GM19467 (cell line): ENCODE measurements at regions not wholly inside any gene's neighbourhood (a gene's known extent, or its start where the extent isn't known, plus 50 kb on each side); places are given as distances from the start of the nearest gene placed in this dataset.
"Not testable (repeated sequence)": the region's sequence is repeated elsewhere in the genome, so short reads cannot be mapped to it uniquely, and the experiment has no call there.

ENCODE experiments used
- ATAC-seq: cut with Tn5 transposase; IDR thresholded peaks from one replicate; pipeline ENCODE4 v1.9.1; 2021; ENCODE audit warnings: mild to moderate bottlenecking, moderate library complexity; ENCODE audit not compliant: unreplicated experiment

DNA sequence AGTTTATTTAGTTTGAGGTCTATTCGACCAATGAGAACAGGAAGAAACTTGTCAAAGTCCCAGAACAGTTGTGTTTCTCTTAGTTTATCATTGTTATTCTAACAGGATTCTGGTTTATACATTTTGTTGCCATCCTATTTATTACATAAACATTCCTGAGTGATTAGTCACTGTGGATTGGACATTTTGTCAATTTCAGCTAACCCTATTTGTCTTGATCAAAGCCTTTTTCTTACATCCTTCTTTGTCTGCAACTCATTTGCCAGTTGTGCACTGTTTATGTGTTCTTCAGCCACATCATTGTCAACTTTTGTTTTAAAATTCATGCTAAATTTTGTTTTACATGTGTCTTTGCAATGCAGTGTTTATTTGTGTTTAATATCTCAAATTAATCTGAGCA is 886.0 kb upstream of the SLC10A2 start:
- no peak for ATAC-seq

DNA sequence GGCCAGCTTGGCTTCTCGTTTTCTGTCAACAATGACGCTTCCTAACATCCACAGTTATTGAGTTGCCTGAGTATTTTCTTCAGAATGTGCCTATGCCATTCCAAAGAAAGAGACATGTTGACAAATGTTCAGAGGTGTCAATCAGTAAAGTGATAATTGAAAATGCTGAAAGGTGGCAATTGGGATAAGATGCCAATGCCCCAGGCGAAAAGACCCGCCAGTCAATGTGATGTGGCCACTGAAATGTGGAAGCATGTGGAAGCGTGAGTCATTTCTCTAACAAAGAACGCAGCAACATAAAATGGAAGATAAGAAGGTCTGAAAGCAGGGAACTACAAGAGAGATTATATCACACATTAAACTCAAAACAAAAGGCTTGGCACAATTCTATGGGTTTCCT is 882.2 kb upstream of the SLC10A2 start:
- ATAC-seq, result no peak

DNA sequence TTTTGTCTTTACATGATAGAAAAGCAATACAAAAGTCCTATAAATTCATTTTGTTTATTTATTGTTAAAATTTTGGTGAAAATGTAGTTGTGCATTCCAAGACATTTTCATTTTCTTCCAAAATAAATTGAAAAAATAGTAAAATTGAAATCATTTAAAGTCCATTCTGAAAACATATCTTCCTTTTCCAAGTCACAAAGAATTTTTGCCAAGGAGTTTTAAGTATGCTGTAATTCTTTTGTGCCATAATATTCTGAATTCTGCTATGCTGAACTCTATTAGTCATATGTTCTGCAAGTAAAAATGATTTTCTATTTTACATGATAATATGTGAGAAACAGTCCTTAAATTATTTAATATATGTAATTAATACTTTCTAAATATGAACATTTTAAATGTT is 879.6 kb upstream of the SLC10A2 start:
- ATAC-seq, result no peak

DNA sequence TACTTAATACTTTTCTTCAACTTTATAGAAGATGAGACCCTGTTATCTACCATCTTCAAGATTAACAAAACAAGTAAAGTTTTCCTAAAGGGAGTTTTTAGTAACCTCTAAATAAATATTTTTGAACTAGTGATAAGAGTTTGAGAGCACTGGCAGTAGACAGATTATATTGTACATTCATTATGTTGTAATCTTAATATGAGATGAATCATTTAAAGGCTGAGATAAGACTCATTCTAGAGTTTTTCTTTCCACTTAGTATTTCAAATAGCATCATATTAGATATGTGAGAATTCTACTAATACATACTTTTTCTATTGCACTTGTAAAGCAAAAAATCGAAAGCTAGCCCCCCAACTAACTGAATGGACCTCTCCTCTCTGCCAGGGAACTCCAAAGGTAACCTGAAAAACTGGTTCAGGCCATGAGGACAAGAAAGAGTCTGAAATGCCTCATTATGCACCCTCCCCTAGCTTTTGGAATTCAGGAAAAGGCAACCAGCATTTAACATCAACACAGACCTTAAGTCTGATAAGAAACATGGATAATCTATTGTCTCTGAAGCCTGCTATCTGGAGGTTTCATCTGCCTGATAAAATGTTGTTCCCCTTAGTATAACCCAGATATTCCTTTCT is 875.4 kb upstream of the SLC10A2 start:
- ATAC-seq, result no peak

DNA sequence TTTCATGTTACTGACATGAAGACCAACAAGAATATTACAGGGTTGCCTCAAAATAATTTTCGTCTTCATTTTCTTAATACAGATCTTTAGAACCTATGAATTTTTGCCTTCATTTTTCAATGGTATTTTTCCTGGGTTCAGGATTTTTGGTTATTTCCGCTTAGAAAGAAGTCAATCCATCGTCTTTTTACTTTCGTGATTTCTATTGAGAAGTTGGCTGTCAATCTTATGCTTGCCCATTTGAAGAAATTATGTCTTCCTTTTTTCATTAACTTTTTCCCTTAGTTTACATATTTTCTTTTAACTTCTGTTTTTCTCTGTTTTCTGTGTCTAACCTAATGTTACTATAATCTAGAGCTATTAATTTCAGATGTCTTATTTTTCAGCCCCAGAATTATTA is 868.9 kb upstream of the SLC10A2 start:
- ATAC-seq, result no peak

DNA sequence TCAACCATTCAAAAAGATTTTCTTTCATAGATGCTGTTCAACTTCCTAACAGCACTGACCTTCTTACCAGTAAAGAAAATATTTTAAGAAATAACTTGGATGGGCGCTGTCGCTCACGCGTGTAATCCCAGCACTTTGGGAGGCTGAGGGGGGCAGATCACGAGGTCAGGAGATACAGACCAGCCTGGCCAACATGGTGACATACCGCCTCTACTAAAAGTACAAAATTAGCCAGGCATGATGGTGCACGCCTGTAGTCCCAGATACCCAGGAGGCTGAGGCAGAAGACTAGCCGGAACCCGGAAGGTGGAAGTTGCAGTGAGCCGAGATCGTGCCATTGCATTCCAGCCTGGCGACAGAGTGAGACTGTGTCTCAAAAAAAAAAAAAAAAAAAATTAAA is 865.7 kb upstream of the SLC10A2 start:
- ATAC-seq, result no peak

DNA sequence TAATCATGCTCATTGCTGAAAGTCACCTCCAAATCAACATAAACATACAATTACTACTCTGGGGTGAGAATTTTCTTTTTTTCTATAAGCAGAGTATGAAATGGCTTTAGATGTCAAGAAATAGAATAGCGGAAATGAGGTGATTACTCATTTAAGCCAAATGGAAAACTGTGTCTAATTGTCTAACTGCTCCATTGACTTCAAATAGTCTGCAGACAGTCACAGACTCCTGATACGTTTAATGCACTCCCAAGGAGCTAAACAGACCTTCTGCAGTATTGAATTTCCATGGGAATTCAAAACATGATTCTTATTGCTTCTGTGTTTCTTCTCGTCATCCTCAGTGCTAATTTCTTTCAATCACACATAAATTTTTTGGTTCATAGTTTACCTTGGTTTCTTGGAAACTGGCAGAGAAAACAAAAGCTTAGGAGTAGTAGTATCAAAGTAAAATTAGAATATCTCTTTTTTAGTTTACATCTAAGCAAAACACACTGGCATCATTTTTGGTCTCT is 865.2 kb upstream of the SLC10A2 start:
- no peak for ATAC-seq

DNA sequence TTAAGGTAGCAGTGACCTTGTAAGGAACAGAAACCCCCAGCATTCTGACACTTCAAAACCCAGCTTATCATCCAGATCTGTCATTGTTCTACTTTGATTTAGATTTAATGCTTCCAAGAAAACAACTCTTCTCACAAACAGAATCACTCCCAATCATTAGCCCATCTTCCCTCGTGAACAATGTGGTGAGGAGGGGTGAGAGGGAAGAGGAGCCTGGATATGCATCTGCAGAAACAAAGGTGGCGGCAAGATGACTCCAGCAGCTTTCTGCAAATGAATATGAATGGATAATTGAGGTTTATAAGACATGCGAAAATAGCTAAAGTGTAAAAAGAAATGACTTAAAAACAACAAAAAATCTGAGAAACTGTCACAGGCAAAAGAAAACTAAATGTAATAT is 859.9 kb upstream of the SLC10A2 start:
- ATAC-seq, result no peak

DNA sequence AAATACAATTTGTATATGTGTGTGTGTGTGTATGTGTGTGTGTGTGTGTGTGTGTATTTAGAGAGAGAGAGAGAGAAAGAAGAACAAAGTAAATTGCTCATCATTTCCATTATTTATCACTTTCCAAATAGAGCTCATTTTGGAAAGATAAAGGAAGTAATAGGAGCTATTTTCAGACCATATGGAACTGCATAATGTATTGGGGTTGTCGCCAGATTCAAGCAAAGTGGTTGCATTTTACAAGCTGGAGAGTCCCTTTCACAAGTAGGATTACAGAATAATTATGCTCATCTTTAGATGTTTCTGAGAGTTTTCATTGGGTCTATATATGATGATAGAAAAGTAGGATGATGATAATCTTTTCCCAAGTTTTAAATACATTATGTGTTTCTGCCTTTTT is 842.7 kb upstream of the SLC10A2 start:
- ATAC-seq, result no peak

GRCh38 chr13:103908274-103908673 is 842.1 kb upstream of the SLC10A2 start:
- ATAC-seq, result no peak

DNA sequence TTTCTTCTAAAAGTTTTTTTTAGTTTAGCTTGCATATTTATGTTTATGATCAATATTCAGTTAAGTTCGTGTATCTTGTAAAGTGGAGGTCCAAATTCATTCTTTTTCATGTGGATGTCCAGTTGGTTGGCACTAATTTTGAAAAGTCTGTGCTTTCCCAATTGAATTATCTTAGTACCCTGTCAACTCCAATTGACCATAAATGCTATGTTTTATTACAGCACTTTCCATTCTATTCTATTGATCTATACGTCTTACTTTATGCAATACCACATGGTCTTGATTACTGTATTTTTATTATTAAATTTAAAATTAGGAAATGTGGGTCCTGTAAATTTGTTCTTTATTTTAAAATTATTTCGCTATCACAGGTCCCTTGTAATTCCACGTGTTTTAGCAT is 837.6 kb upstream of the SLC10A2 start:
- ATAC-seq, result no peak

- no peak for ATAC-seq
These were observed 832.3 kb upstream of the SLC10A2 start for GRCh38 chr13:103898481-103898880.

DNA sequence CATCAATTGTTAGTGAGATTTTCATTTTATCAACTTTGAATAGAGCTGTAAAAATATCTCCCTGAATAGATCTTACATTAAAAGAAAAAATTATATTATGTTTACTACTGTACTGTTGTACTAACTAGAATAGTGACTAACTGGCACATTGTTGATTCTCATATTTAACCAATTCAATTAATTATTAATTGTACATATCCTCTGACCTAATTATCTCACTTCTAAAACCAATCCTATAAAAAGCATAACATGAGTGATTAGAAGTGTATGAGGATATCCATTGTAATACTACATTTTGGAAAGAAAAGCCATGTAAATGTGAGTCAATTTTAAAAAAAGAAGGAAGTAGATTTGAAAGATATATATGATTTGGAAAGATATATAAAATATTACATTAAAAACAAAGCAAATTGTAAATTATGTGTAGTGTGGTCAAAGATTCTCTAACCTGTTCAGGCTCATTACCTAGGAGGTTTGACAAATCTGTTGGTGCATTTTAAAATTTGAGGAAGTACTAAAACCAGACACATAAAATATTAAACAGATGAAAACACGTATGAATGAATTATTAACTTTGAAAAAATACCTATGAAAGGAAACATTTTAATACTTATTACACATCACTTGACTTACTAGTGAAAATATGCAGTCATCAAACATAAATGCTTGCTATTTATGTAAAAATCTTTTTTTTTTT is 829.8 kb upstream of the SLC10A2 start:
- no peak for ATAC-seq

GRCh38 chr13:103894626-103895025 is 828.4 kb upstream of the SLC10A2 start:
- ATAC-seq, result no peak

DNA sequence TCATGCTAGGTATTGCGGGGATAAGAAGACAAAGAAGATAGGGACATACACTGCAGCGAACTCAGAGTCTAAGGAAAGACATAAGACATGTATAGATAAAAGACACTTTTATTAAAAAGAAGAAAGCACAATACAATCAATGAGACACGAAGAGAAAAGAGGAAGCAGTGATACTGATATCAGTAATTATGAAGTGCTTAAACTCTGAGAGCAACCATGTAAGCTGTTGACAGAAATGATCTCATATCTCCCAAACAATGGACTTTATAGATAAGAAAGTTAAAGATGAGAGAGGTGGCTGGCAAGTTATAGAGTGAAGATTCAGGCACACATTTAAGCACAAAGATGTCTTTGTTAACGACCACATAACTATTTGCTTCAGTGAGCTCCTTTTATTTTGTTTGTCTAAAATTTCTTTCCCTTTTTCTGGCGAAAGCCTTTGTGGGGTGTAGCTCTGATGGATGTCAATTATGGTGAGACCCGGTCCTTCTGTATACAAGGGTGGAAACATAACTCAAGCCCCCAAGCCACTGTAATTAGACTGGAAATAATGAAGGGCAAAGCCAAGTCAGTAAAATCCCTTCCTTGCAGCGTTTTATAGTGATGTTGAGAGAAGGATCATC is 818.0 kb upstream of the SLC10A2 start:
- ATAC-seq, result no peak

DNA sequence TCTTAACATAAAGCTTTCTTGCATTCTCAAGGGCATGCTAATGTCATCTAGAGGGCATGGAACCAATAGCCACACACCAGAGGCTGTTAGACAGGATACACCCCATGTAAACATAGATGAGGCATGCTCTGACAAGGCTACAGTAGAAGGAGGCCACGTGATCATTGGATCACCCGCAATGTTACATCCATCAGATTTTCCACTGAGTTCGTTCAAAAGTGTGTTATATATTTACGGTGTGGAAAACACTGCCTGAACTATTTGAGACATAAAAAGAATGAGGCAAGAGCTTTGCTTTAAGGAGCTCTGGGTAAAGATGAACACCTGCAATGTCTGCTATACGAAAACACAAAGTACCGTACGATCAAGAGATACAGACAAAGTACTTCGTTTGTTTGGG is 817.5 kb upstream of the SLC10A2 start:
- no peak for ATAC-seq

DNA sequence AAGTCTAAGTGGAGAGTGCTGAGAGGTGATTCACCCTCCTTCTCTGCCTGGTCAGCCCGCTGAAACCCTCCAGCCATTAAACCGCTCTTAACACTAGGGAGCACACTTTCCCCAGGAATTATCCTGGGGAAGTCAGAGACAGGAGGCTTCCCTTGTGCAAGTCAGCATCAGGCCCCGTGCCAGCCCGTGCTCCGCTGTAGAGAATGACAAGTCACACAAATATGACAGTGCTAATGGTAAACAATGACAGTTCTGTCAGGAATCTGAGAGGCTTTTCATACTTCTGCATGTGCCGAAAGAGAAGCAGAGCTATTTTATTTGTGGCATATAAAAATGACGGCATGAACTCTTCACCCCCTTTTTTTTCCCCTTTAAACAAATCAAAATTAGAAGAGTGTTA is 816.9 kb upstream of the SLC10A2 start:
- no peak for ATAC-seq

GRCh38 chr13:103880146-103880545 is 813.9 kb upstream of the SLC10A2 start:
- not testable (repeated sequence) for ATAC-seq

- no peak for ATAC-seq
These were observed 812.8 kb upstream of the SLC10A2 start for GRCh38 chr13:103878891-103879605.

GRCh38 chr13:103876571-103876970 is 810.4 kb upstream of the SLC10A2 start:
- no peak for ATAC-seq

DNA sequence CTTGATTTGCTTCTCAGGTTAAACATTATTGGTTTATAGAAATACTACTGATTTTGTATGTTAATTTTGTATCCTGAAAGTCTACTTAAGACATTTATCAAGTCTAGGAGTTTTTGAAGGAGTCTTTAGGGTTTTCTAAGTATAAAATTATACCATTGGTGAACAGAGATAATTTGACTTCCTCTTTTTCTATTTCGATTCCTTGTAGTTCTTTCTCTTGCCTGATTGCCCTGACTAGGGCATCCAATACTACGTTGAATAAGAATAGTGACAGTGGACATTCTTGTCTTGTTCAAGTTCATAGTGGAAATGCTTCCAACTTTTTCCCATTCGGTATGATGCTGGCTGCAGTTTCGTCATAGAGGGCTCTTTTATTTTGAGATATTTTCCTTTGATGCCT is 807.5 kb upstream of the SLC10A2 start:
- ATAC-seq, result no peak

- no peak for ATAC-seq
These were observed 799.8 kb upstream of the SLC10A2 start for GRCh38 chr13:103866048-103866447.
